Keratinocyte (primary cell): ENCODE measurements at regions not wholly inside any gene's neighbourhood (a gene's known extent, or its start where the extent isn't known, plus 50 kb on each side); places are given as distances from the start of the nearest gene placed in this dataset.

Experiments
- DNase-seq: peaks from one replicate; pipeline ENCODE4 v3.0.0-alpha.2; 2011; ENCODE audit warnings: low read depth, missing footprints, low spot score
- FAIRE-seq: peaks from 2 replicates; lab custom pipeline; 2011; peaks lifted over from hg19 to GRCh38; lab: Jason Lieb, UNC
- H2AFZ ChIP-seq: 2 replicates; pipeline ENCODE4 v1.6.0; 2012; ENCODE audit warnings: low read length, control low read depth, inconsistent platforms; ENCODE audit not compliant: control insufficient read depth
- H3K27ac ChIP-seq: 2 replicates; pipeline ENCODE4 v1.5.1; 2011; ENCODE audit warnings: low read length; ENCODE audit not compliant: control insufficient read depth, insufficient read depth
- H3K27me3 ChIP-seq: 3 replicates; pipeline ENCODE4 v1.6.0; 2011; ENCODE audit warnings: low read length; ENCODE audit not compliant: control insufficient read depth, insufficient read depth; ENCODE audit errors: extremely low read depth
- H3K36me3 ChIP-seq, 2 experiments: 2 replicates in 1 of 2; 3 replicates in 1 of 2; pipeline ENCODE4 v1.5.1; 2011; ENCODE audit warnings: low read length in 2 of 2, mild to moderate bottlenecking in 1 of 2; ENCODE audit not compliant: control insufficient read depth in 2 of 2, insufficient read depth in 2 of 2; ENCODE audit errors: extremely low read depth in 1 of 2
- H3K4me1 ChIP-seq: 3 replicates; pipeline ENCODE4 v1.5.1; 2011; ENCODE audit warnings: low read length; ENCODE audit not compliant: control insufficient read depth, insufficient read depth; ENCODE audit errors: extremely low read depth
- H3K4me2 ChIP-seq: 3 replicates; pipeline ENCODE4 v1.6.0; 2011; ENCODE audit warnings: low read depth, low read length; ENCODE audit not compliant: control insufficient read depth, insufficient read depth; ENCODE audit errors: extremely low read depth
- H3K4me3 ChIP-seq, 3 experiments: fragments of 200-600 bp in 1 of 3; sonication (generic) in 1 of 3; 2 replicates in 2 of 3; 3 replicates in 1 of 3; pipeline ENCODE4 v1.5.1; 2011 to 2016; ENCODE audit warnings: low read length in 3 of 3, mild to moderate bottlenecking in 3 of 3, control low read depth in 2 of 3, inconsistent platforms in 1 of 3, low read depth in 1 of 3, mixed read lengths in 1 of 3, mixed run types in 1 of 3, moderate library complexity in 1 of 3; ENCODE audit not compliant: control insufficient read depth in 2 of 3, insufficient read depth in 2 of 3; ENCODE audit errors: extremely low read depth in 1 of 3
- H3K79me2 ChIP-seq: 2 replicates; pipeline ENCODE4 v1.6.0; 2012; ENCODE audit warnings: low read length; ENCODE audit not compliant: control insufficient read depth, insufficient read depth
- H3K9ac ChIP-seq: 3 replicates; pipeline ENCODE4 v1.6.0; 2011; ENCODE audit warnings: low read length; ENCODE audit not compliant: control insufficient read depth, insufficient read depth; ENCODE audit errors: extremely low read depth
- H3K9me1 ChIP-seq: 3 replicates; pipeline ENCODE4 v1.6.0; 2011; ENCODE audit warnings: low read length; ENCODE audit not compliant: control insufficient read depth, insufficient read depth; ENCODE audit errors: extremely low read depth
- H3K9me3 ChIP-seq: 2 replicates; pipeline ENCODE4 v1.5.1; 2012; ENCODE audit warnings: low read depth, low read length; ENCODE audit not compliant: control insufficient read depth
- H4K20me1 ChIP-seq: 3 replicates; pipeline ENCODE4 v1.6.0; 2011; ENCODE audit warnings: low read length; ENCODE audit not compliant: control insufficient read depth, insufficient read depth; ENCODE audit errors: extremely low read depth
- CTCF ChIP-seq, 3 experiments: IDR thresholded peaks in 1 of 3; conservative IDR thresholded peaks in 1 of 3; optimal IDR thresholded peaks in 1 of 3; 2 replicates in 2 of 3; 3 replicates in 1 of 3; pipeline versions ENCODE3 to v1.5.1; 2011; ENCODE audit warnings: low read length in 3 of 3, mild to moderate bottlenecking in 3 of 3, moderate library complexity in 2 of 3, control low read depth in 1 of 3, inconsistent platforms in 1 of 3; ENCODE audit not compliant: insufficient read depth in 2 of 3; ENCODE audit errors: extremely low read depth in 1 of 3
- EZH2 ChIP-seq: IDR thresholded peaks from one replicate; pipeline ENCODE4 v1.6.1; 2012; ENCODE audit warnings: inconsistent platforms, mild to moderate bottlenecking, low read length, moderate library complexity
- dilution Hi-C: fragments of 300-500 bp; cut with MboI; formaldehyde crosslinking; loops from one replicate; pipeline ENCODE4 v1.7.0; 2020; ENCODE audit warnings: low sequenced_read_pairs; ENCODE audit not compliant: extremely low pct_ligation_motif_present

GRCh38 chr7:91347290-91347689, 83.1 kb downstream of the FZD1 start:
- DNase-seq (no peak), FAIRE-seq (no peak)
- no peaks in the 10 kb centered on the region for H3K4me1 ChIP-seq
- H3K9me3 ChIP-seq = no peaks in the 10 kb centered on the region
- H3K9me1 ChIP-seq = no peaks in the 10 kb centered on the region
- H3K4me2 ChIP-seq = no peak overlapping the region
- no peaks in the 10 kb centered on the region for H4K20me1 ChIP-seq
- TF ChIP-seq CTCF (optimal IDR thresholded peaks at IDR 0.05 in 1 of 3, IDR thresholded peaks at IDR 0.05 in 1 of 3, conservative IDR thresholded peaks at IDR 0.05 in 1 of 3; ENCODE audit: extremely low read depth in 1 of 3, insufficient read depth in 2 of 3, low read length in 3 of 3) (no peak), EZH2 (no peak)
- H3K27ac ChIP-seq = no peak overlapping the region
- dilution Hi-C loops = no loop called here
- H3K9ac ChIP-seq = no peak overlapping the region
- H3K36me3 ChIP-seq = no peaks in the 10 kb centered on the region
- no peaks in the 10 kb centered on the region for H3K79me2 ChIP-seq
- H3K4me3 ChIP-seq = no peak overlapping the region
- H2AFZ ChIP-seq = no peak overlapping the region
- no peaks in the 10 kb centered on the region for H3K27me3 ChIP-seq

GRCh38 chr7:91348711-91349110, 84.5 kb downstream of the FZD1 start:
- Histone ChIP-seq H3K4me3 (no peak overlapping the region), H3K9ac (no peak overlapping the region), H3K9me1 (no peaks in the 10 kb centered on the region), H3K4me2 (no peak overlapping the region), H3K9me3 (no peaks in the 10 kb centered on the region), H3K27ac (no peak overlapping the region), H4K20me1 (no peaks in the 10 kb centered on the region), H2AFZ (no peak overlapping the region), H3K79me2 (no peaks in the 10 kb centered on the region), H3K27me3 (no peaks in the 10 kb centered on the region), H3K36me3 (no peaks in the 10 kb centered on the region), H3K4me1 (no peaks in the 10 kb centered on the region)
- no peak for TF ChIP-seq EZH2
- TF ChIP-seq CTCF (optimal IDR thresholded peaks at IDR 0.05 in 1 of 3, IDR thresholded peaks at IDR 0.05 in 1 of 3, conservative IDR thresholded peaks at IDR 0.05 in 1 of 3; ENCODE audit: extremely low read depth in 1 of 3, insufficient read depth in 2 of 3, low read length in 3 of 3) = no peak
- dilution Hi-C loops = no loop called here
- FAIRE-seq (no peak), DNase-seq (no peak)
